GM12878 (cell line): ENCODE measurements at regions not wholly inside any gene's neighbourhood (a gene's known extent, or its start where the extent isn't known, plus 50 kb on each side); places are given as distances from the start of the nearest gene placed in this dataset.

Experiments
- BCL3 ChIP-seq: IDR thresholded peaks from 2 replicates; pipeline ENCODE4 v1.6.1; 2011; ENCODE audit warnings: borderline replicate concordance, low read depth, mild to moderate bottlenecking, moderate library complexity, low read length; ENCODE audit not compliant: insufficient read depth, poor library complexity, severe bottlenecking
- CREB1 ChIP-seq: IDR thresholded peaks from 2 replicates; pipeline ENCODE4 v1.6.1; 2012; ENCODE audit warnings: low read depth, mild to moderate bottlenecking, inconsistent platforms
- CREM ChIP-seq: IDR thresholded peaks from 2 replicates; pipeline ENCODE4 v1.6.1; 2014; ENCODE audit warnings: antibody characterized with exemption, low read depth
- MYC ChIP-seq: IDR thresholded peaks from 2 replicates; pipeline ENCODE4 v1.6.1; 2011; ENCODE audit warnings: mild to moderate bottlenecking, low read length, moderate library complexity, inconsistent platforms; ENCODE audit not compliant: insufficient read depth, insufficient replicate concordance, insufficient read length, severe bottlenecking
- NFYA ChIP-seq: IDR thresholded peaks from 2 replicates; pipeline ENCODE4 v1.6.1; 2011; ENCODE audit warnings: low read depth, mild to moderate bottlenecking, low read length, improper control_type of control experiment, borderline replicate concordance
- NR2F1 ChIP-seq: fragments of 450-650 bp; conservative IDR thresholded peaks from 2 replicates; pipeline ENCODE4 v1.6.1; 2017; ENCODE audit warnings: mild to moderate bottlenecking
- NRF1 ChIP-seq: conservative IDR thresholded peaks from 2 replicates; pipeline ENCODE4 v1.6.1; 2011; ENCODE audit warnings: mild to moderate bottlenecking, low read depth, low read length, improper control_type of control experiment
- PAX5 ChIP-seq: IDR thresholded peaks from 2 replicates; pipeline ENCODE4 v1.6.1; 2011; ENCODE audit warnings: low read depth, low read length, borderline replicate concordance
- RAD21 ChIP-seq: IDR thresholded peaks from 2 replicates; pipeline ENCODE4 v1.6.1; 2011; ENCODE audit warnings: mild to moderate bottlenecking, low read depth, low read length, moderate library complexity; ENCODE audit not compliant: insufficient read depth
- RUNX3 ChIP-seq: IDR thresholded peaks from 2 replicates; pipeline ENCODE4 v1.6.1; 2012; ENCODE audit warnings: low read length, inconsistent platforms
- ZBTB33 ChIP-seq: fragments of 450-650 bp; IDR thresholded peaks from 2 replicates; pipeline ENCODE4 v1.6.1; 2017; ENCODE audit warnings: mild to moderate bottlenecking
- ZSCAN29 ChIP-seq: fragments of 450-650 bp; IDR thresholded peaks from 2 replicates; pipeline ENCODE4 v1.6.1; 2017; ENCODE audit warnings: mild to moderate bottlenecking, moderate library complexity

GRCh38 chr5:72645064-72645846, 138.0 kb upstream of the ZNF366 start (continued):
- no peak for TF ChIP-seq RAD21
- no peak for TF ChIP-seq RUNX3
- TF ChIP-seq ZBTB33, result no peak
- no peak for TF ChIP-seq ZSCAN29
- TF ChIP-seq NRF1, result no peak
- TF ChIP-seq NR2F1, result no peak
- TF ChIP-seq PAX5, result no peak
- no peak for TF ChIP-seq CREM
- no peak for TF ChIP-seq MYC
- TF ChIP-seq CREB1, result no peak
- TF ChIP-seq BCL3, result no peak
- no peak for TF ChIP-seq NFYA
- TF ChIP-seq, all 136 proteins: peak for 0
